Kidney (tissue), 13 donors: ENCODE measurements at regions not wholly inside any gene's neighbourhood (a gene's known extent, or its start where the extent isn't known, plus 50 kb on each side); places are given as distances from the start of the nearest gene placed in this dataset.

Experiments
- DNase-seq, 5 donors: peaks; one replicate each; pipeline ENCODE4 v3.0.0-alpha.2; 2013 to 2020
- FAIRE-seq: peaks from 2 replicates; lab custom pipeline; 2012; peaks lifted over from hg19 to GRCh38; lab: Jason Lieb, UNC
- H3K27ac ChIP-seq, 2 donors: one replicate each; pipeline ENCODE4 v1.7.0; 2013; ENCODE audit warnings: low read depth in 2 of 2, low read length in 2 of 2, inconsistent platforms in 1 of 2
- H3K27me3 ChIP-seq: one replicate; pipeline ENCODE4 v1.7.1; 2013; ENCODE audit warnings: low read length, inconsistent platforms; ENCODE audit not compliant: control insufficient read depth, insufficient read depth
- H3K36me3 ChIP-seq, 3 donors: one replicate each; pipeline versions ENCODE4 v1.7.0 to v1.7.1; 2013; ENCODE audit warnings: low read length in 3 of 3, control low read depth in 1 of 3, inconsistent platforms in 1 of 3; ENCODE audit not compliant: insufficient read depth in 3 of 3, control insufficient read depth in 2 of 3
- H3K4me1 ChIP-seq, 3 donors: one replicate each; pipeline versions ENCODE4 v1.7.0 to v1.7.1; 2013; ENCODE audit warnings: low read length in 3 of 3, inconsistent platforms in 1 of 3, low read depth in 1 of 3; ENCODE audit not compliant: control insufficient read depth in 2 of 3, insufficient read depth in 2 of 3
- H3K4me3 ChIP-seq, 3 donors: one replicate each; pipeline versions ENCODE4 v1.7.0 to v1.8.1; 2013; ENCODE audit warnings: low read length in 3 of 3, control low read depth in 1 of 3, inconsistent platforms in 1 of 3
- H3K9ac ChIP-seq, 3 donors: one replicate each; pipeline versions ENCODE4 v1.7.0 to v1.7.1; 2013; ENCODE audit warnings: low read length in 3 of 3, control low read depth in 1 of 3, inconsistent platforms in 1 of 3
- H3K9me3 ChIP-seq, 3 donors: one replicate each; pipeline versions ENCODE4 v1.7.0 to v1.7.1; 2013; ENCODE audit warnings: low read length in 3 of 3, control low read depth in 1 of 3, inconsistent platforms in 1 of 3; ENCODE audit not compliant: control insufficient read depth in 2 of 3, insufficient read depth in 1 of 3
- CTCF ChIP-seq: IDR thresholded peaks from 3 replicates; pipeline ENCODE4 v1.5.1; 2012; ENCODE audit warnings: mild to moderate bottlenecking, moderate library complexity, borderline replicate concordance; ENCODE audit not compliant: insufficient read depth; ENCODE audit errors: extremely low read depth
- intact Hi-C: fragments of 100-400 bp; cut with DNase I; formaldehyde crosslinking; loops from one replicate; pipeline ENCODE4 v1.11.1; 2022
- donor health status: control.
- donor health status: control.
- donor health status: control.
- donor health status: control.
- donor health status: control.
- donor health status: DM: yes; HTN: yes; CAD: no.
- donor health status: Normal renal cell carcinoma (clear cell type).

GRCh38 chr17:45650561-45650960, 133.6 kb upstream of the CRHR1 start:
- FAIRE-seq, result no peak

GRCh38 chr17:45651145-45651709, 132.9 kb upstream of the CRHR1 start:
- Histone ChIP-seq H3K36me3 (no peaks in the 10 kb centered on the region), H3K4me1 (no peaks in the 10 kb centered on the region), H3K27me3 (no peaks in the 10 kb centered on the region), H3K27ac (no peak overlapping the region), H3K9me3 (no peaks in the 10 kb centered on the region), H3K4me3 (no peak overlapping the region), H3K9ac (no peak overlapping the region)
- FAIRE-seq (no peak), DNase-seq (no peak)
- intact Hi-C loops, result no loop called here
- TF ChIP-seq CTCF, result no peak

More at GRCh38 chr17:45650561-45650960, 133.6 kb upstream of the CRHR1 start:
- no peak overlapping the region for H3K4me3 ChIP-seq
- H3K9me3 ChIP-seq, result no peaks in the 10 kb centered on the region
- no peak for DNase-seq
- H3K4me1 ChIP-seq, result no peaks in the 10 kb centered on the region
- H3K27me3 ChIP-seq, result no peaks in the 10 kb centered on the region
- intact Hi-C loops, result no loop called here
- H3K27ac ChIP-seq, result no peak overlapping the region
- H3K9ac ChIP-seq, result no peak overlapping the region
- TF ChIP-seq CTCF, result no peak
- no peaks in the 10 kb centered on the region for H3K36me3 ChIP-seq

- Histone ChIP-seq H3K27me3 (no peaks in the 10 kb centered on the region), H3K36me3 (no peaks in the 10 kb centered on the region), H3K9ac (no peak overlapping the region), H3K4me1 (no peaks in the 10 kb centered on the region), H3K9me3 (no peaks in the 10 kb centered on the region), H3K4me3 (no peak overlapping the region), H3K27ac (no peak overlapping the region)
- FAIRE-seq (no peak), DNase-seq (no peak)
- intact Hi-C loops, result no loop called here
- no peak for TF ChIP-seq CTCF
These were observed 130.5 kb upstream of the CRHR1 start for GRCh38 chr17:45653616-45654015.

- H3K36me3 ChIP-seq, result no peaks in the 10 kb centered on the region
- no peak overlapping the region for H3K27ac ChIP-seq
- H3K9me3 ChIP-seq, result no peaks in the 10 kb centered on the region
- no peak for FAIRE-seq
- TF ChIP-seq CTCF, result no peak
- intact Hi-C loops, result no loop called here
- no peak for DNase-seq
- no peak overlapping the region for H3K4me3 ChIP-seq
- H3K4me1 ChIP-seq, result no peaks in the 10 kb centered on the region
- no peaks in the 10 kb centered on the region for H3K27me3 ChIP-seq
- no peak overlapping the region for H3K9ac ChIP-seq
These were observed 127.5 kb upstream of the CRHR1 start for GRCh38 chr17:45656527-45657181.
